CD1c-positive myeloid dendritic cell (primary cell): ENCODE measurements at regions not wholly inside any gene's neighbourhood (a gene's known extent, or its start where the extent isn't known, plus 50 kb on each side); places are given as distances from the start of the nearest gene placed in this dataset.
"Not testable (repeated sequence)": the region's sequence is repeated elsewhere in the genome, so short reads cannot be mapped to it uniquely, and the experiment has no call there.

Experiments
- DNase-seq: peaks from one replicate; pipeline ENCODE4 v3.0.0-alpha.2; 2016; ENCODE audit errors: extremely low spot score

GRCh38 chr4:131302108-131302507 lies 1847.0 kb upstream of the PCDH10 start:
- DNase-seq, result no peak

DNA sequence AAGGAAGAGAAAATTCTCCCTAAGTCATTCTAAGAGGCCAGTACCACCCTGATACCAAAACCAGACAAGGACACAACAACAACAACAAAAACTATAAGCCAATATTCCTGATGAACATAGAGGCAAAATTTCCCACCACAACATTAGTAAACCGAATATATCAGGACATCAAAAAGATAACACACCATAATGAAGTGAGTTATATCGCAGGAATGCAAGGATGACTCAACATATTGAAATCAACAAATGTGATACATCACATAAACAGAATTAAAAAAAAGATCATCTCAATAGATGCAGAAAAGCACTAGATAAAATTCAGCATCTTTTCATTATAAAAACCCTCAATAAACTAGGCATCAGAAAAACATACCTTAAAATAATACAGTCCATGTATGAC lies 1844.4 kb upstream of the PCDH10 start:
- no peak for DNase-seq

DNA sequence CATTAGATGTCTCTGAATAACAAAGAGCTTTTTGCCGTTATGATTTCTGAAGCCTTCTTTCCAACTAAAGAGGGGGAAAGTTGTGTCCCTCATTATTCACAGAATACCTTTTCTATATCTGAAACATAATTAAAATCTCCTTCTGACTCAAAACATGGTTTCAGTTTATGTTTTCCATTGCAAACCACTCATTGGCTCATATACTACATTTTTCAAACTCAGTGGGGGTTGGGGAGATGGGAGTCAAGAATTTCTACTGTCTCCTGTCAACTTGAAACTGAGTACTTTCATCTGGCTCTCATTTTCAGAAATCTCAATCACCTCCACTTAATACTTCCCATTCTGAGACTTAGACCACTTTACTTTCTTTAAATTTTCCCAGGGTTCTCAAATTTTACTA lies 1839.5 kb upstream of the PCDH10 start:
- DNase-seq, result no peak

DNA sequence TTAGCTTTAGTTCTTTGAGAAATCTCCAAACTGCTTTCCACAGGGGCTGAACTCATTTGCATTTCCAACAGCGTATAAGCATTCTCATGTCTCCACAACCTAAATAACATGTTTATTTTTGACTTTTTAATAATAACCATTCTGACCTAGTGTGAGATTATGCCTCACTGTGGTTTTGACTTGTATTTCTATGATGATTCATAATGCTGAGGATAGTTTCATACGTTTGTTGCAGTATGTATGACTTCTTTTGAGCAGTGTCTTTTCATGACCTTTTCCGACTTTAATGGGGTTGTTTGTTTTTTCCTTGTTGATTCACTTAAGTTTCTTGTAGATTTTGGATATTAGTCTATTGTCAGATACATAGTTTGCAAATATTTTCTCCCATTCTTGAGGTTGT lies 1833.0 kb upstream of the PCDH10 start:
- no peak for DNase-seq

GRCh38 chr4:131337936-131338335 lies 1811.2 kb upstream of the PCDH10 start:
- DNase-seq, result no peak

GRCh38 chr4:131339137-131339536 lies 1810.0 kb upstream of the PCDH10 start:
- no peak for DNase-seq

GRCh38 chr4:131344761-131345160 lies 1804.3 kb upstream of the PCDH10 start:
- DNase-seq, result no peak

DNA sequence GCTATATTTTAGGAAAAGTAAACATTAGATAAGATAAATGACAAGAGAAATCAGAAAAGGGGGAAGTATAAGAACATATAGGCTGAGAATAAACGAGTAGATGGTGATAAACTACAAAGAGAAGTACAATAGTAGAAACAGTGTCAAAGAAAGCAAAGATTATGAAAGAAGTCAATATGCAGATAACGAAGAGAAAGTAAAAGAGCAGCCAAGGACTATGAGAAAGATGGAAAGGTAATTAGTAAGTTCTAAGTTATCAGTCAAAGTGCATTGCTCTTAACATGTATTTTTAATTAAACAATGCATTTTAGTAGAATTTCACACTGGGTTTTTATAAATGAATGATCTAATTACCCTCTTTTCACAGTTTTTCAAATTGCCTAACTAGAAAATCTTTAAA lies 1801.3 kb upstream of the PCDH10 start:
- no peak for DNase-seq

- no peak for DNase-seq
Measured at GRCh38 chr4:131348263-131348662, 1800.8 kb upstream of the PCDH10 start.

- DNase-seq, result not testable (repeated sequence)
Measured at GRCh38 chr4:131352371-131352770, 1796.7 kb upstream of the PCDH10 start.

DNA sequence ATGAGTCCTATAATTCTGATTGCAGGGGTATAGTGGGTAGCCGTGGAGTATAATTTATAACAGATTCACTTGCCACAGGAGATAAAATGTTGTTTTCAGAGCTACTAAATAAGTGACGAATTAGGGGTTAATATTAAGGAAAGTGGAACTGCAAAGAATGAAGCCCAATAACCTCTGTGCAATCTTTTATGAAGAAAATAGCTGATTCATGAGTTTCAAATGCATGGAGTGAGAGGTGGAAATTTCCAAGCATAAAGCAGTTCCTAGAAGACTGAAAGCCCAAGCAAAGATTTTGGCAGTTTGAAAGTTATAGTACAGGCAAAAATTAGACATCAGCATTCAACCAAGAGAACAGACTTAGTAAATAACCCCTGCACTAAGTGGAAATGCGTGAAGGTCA lies 1782.4 kb upstream of the PCDH10 start:
- no peak for DNase-seq

- no peak for DNase-seq
Measured at GRCh38 chr4:131367441-131367840, 1781.7 kb upstream of the PCDH10 start.

GRCh38 chr4:131370846-131371245 lies 1778.2 kb upstream of the PCDH10 start:
- no peak for DNase-seq

- no peak for DNase-seq
Measured at GRCh38 chr4:131381055-131381454, 1768.0 kb upstream of the PCDH10 start.

DNA sequence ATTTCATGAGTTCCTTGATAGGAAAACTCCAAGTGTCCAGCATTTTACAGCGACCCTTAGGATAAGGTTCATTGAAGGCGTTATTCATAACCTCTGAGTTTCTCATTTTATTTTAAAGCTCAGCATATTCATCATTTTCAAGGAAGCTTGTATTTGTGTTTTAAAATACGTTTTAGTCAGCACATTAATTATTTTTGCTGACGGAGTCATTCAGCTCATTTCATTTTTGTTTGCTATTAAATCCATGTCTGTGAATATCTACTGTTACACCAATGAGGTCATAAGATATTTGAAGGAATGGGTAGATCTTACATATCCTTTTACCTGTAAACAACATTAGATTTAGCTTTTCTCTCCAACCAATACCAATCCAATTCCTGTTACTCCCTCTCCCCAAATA lies 1766.3 kb upstream of the PCDH10 start:
- no peak for DNase-seq

DNA sequence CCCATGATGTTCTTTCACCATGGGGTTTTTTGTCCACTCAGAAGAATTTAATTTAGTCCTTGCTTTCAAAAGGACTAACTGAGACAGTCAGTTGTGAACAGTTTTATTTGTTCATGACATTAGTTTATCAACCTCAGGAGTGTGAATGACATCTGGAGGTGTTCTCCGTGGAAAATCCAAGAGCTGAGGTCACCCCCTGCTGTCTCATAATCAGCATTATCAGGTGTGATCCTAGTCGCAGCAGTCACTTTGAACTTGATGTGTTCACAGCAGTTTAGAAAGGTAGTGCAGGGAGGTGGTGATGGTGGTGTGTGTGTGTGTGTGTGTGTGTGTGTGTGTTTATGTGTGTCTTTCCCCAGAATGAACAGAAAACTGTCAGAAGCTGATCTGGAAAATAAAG lies 1760.8 kb upstream of the PCDH10 start:
- DNase-seq, result no peak

DNA sequence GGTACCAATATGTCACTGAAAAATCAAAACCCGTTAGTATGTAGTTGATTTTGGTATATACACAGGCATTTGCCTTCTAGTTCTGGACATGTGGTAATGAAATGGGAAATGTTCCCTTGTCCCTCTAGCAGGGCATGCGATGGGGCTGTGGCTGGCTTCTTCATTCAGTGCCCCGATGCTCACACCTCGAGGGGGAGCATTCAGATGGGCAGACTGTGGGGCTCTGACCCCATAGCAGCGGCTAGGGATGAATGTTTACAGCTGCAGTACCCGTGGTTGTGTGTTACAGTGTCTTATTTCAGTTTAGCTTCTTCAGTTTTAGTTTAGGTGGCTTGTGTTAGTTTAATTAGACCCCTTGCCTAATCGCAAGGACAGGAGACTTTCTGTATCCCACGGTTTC lies 1741.0 kb upstream of the PCDH10 start:
- DNase-seq, result no peak

DNA sequence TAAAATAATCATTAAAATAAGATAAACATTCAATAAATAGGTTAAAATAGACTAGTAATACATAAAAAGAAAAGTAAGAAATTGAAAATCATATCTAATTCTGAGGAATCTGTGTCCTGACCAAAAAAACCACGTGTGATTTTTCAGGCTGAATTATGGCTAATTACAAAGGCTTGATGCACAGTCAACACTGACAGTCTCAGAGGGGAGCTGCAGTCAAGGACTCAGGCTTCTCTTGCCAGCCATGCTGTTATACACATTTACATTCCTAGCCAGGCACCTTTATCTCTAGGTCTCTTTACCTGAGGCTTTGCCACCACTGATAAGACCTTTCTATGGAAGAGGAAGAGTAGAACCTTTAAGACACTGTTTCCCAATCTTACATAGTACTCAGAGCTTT lies 1737.7 kb upstream of the PCDH10 start:
- DNase-seq, result no peak

- DNase-seq, result no peak
Measured at GRCh38 chr4:131419147-131419546, 1729.9 kb upstream of the PCDH10 start.

- DNase-seq, result peak; percentile 15
Measured at GRCh38 chr4:131426023-131426758, 1722.9 kb upstream of the PCDH10 start.

DNA sequence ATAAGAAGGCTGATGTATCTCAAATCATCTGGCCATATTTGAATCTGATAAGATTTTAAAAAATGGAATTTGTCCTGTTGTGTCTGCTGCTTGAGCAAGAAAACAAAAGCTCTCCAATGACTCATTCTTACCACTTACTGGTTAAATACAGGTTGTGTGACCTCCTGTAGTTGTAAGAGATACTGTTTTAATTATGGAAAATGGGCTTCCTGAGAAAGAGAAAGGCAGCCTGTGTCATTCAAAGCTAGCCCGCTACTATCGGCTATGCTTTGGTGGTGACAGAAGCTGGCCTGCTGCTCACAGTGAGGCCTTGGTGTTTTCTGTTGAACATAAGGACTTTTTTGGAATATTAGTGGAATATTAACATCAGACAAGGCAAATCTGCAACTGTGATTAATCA lies 1722.1 kb upstream of the PCDH10 start:
- no peak for DNase-seq

- DNase-seq, result no peak
Measured at GRCh38 chr4:131430302-131430701, 1718.8 kb upstream of the PCDH10 start.

- no peak for DNase-seq
Measured at GRCh38 chr4:131441004-131441688, 1707.9 kb upstream of the PCDH10 start.

GRCh38 chr4:131447883-131448282 lies 1701.2 kb upstream of the PCDH10 start:
- DNase-seq, result no peak
